ENCODE measurements at regions not wholly inside any gene's neighbourhood (a gene's known extent, or its start where the extent isn't known, plus 50 kb on each side); places are given as distances from the start of the nearest gene placed in this dataset.

GRCh38 chr7:106166651-106167342 is 54.7 kb upstream of the SYPL1 start:
- DNase-seq (ENCODE audit: low read depth in 2 of 2), result peak in 1 of 2 donors; percentile 16

- no peak for DNase-seq (ENCODE audit: low read depth in 2 of 2)
These were observed 53.2 kb upstream of the SYPL1 start for GRCh38 chr7:106165337-106165736.

GRCh38 chr7:106163257-106163656 is 51.1 kb upstream of the SYPL1 start:
- no peak for DNase-seq (ENCODE audit: low read depth in 2 of 2)

All from activated CD4-positive, alpha-beta T cell treated with anti-CD3 and anti-CD28 coated beads for 24 hours (primary cell).